SK-N-SH (cell line): ENCODE measurements at regions not wholly inside any gene's neighbourhood (a gene's known extent, or its start where the extent isn't known, plus 50 kb on each side); places are given as distances from the start of the nearest gene placed in this dataset.

Experiments used
- CTCF ChIP-seq: fragments of 200-600 bp; sonication (generic); IDR thresholded peaks from 2 replicates; pipeline ENCODE4 v1.6.1; 2017; ENCODE audit warnings: antibody characterized with exemption, mild to moderate bottlenecking, moderate library complexity
- TCF12 ChIP-seq: IDR thresholded peaks from 2 replicates; pipeline ENCODE4 v1.4.0; 2012

GRCh38 chr7:155987681-155988235, 175.5 kb upstream of the SHH start:
- no peak for TF ChIP-seq TCF12
- TF ChIP-seq CTCF = no peak
